Mesothelial cell of epicardium (in vitro differentiated cells): ENCODE measurements at regions not wholly inside any gene's neighbourhood (a gene's known extent, or its start where the extent isn't known, plus 50 kb on each side); places are given as distances from the start of the nearest gene placed in this dataset.

Source experiments
- DNase-seq, 2 experiments: peaks; one replicate each; pipeline ENCODE4 v3.0.0; 2021; ENCODE audit warnings: low spot score in 2 of 2; ENCODE audit not compliant: unreplicated experiment in 2 of 2
- H3K27ac Mint-ChIP-seq: 2 replicates; pipeline ENCODE4 v1.8.0; 2021; ENCODE audit warnings: mixed read lengths
- H3K27me3 Mint-ChIP-seq: 2 replicates; pipeline ENCODE4 v1.8.0; 2021; ENCODE audit warnings: low read depth, mixed read lengths
- H3K36me3 Mint-ChIP-seq: 2 replicates; pipeline ENCODE4 v1.8.0; 2021; ENCODE audit warnings: mixed read lengths
- H3K4me1 Mint-ChIP-seq: 2 replicates; pipeline ENCODE4 v1.8.0; 2021; ENCODE audit warnings: mixed read lengths
- H3K4me3 Mint-ChIP-seq: 2 replicates; pipeline ENCODE4 v1.8.0; 2021; ENCODE audit warnings: mild to moderate bottlenecking, moderate library complexity, mixed read lengths
- H3K9me3 Mint-ChIP-seq: 2 replicates; pipeline ENCODE4 v1.8.0; 2021; ENCODE audit warnings: mixed read lengths
- CTCF ChIP-seq: fragments of 200-600 bp; sonication (generic); IDR thresholded peaks from one replicate; pipeline ENCODE4 v1.5.0; 2021; ENCODE audit warnings: antibody characterized with exemption; ENCODE audit not compliant: unreplicated experiment

GRCh38 chr2:120550282-120550681 is 185.4 kb upstream of the GLI2 start:
- Mint-ChIP-seq H3K9me3 (no peaks in the 10 kb centered on the region), H3K36me3 (no peaks in the 10 kb centered on the region), H3K27me3 (peaks cover 28% of the 10 kb centered on the region), H3K27ac (no peak overlapping the region), H3K4me3 (no peak overlapping the region), H3K4me1 (peaks cover 29% of the 10 kb centered on the region)
- no peak for DNase-seq
- no peak for TF ChIP-seq CTCF

DNA sequence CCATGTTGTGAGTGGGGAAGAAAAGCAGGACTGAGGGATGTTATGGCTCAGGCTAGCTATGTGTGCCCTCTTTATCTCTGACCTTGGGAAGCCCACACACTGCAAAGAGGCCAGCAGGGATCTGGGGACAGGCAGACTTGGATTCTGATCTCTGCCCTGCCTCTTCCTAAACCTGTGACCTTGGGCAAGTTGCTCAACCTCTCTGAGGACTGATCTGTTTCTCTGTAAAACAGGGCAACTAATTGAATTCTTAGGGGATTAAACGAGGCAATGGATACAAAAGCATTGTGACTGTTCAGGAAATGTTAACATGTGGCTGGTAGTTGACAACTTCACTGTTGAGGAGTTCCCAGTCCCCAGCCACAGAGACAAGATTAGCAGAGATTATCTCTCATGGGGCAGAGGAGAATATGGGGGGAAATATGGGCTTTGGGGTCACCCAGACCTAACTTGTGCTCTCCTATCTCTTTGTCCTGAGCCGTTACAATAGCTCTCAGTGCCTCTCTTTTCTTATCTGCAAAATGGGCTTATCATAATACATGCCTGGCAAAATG is 184.7 kb upstream of the GLI2 start:
- no peak for TF ChIP-seq CTCF
- H3K27ac Mint-ChIP-seq = no peak overlapping the region
- DNase-seq = no peak
- H3K4me1 Mint-ChIP-seq = peaks cover 22% of the 10 kb centered on the region
- H3K36me3 Mint-ChIP-seq = no peaks in the 10 kb centered on the region
- H3K4me3 Mint-ChIP-seq = no peak overlapping the region
- peaks cover 28% of the 10 kb centered on the region for H3K27me3 Mint-ChIP-seq
- H3K9me3 Mint-ChIP-seq = no peaks in the 10 kb centered on the region

- TF ChIP-seq CTCF = no peak
- peaks cover 17% of the 10 kb centered on the region for H3K4me1 Mint-ChIP-seq
- peaks cover 33% of the 10 kb centered on the region for H3K27me3 Mint-ChIP-seq
- no peak overlapping the region for H3K27ac Mint-ChIP-seq
- no peak for DNase-seq
- H3K36me3 Mint-ChIP-seq = no peaks in the 10 kb centered on the region
- no peaks in the 10 kb centered on the region for H3K9me3 Mint-ChIP-seq
- H3K4me3 Mint-ChIP-seq = no peak overlapping the region
These were observed 184.1 kb upstream of the GLI2 start for GRCh38 chr2:120551522-120551921.

- Mint-ChIP-seq H3K4me1 (peaks cover 11% of the 10 kb centered on the region), H3K36me3 (no peaks in the 10 kb centered on the region), H3K4me3 (no peak overlapping the region), H3K9me3 (no peaks in the 10 kb centered on the region), H3K27me3 (peaks cover 38% of the 10 kb centered on the region), H3K27ac (no peak overlapping the region)
- TF ChIP-seq CTCF = no peak
- no peak for DNase-seq
These were observed 183.6 kb upstream of the GLI2 start for GRCh38 chr2:120552079-120552478.

- H3K4me1 Mint-ChIP-seq = peaks cover 10% of the 10 kb centered on the region
- peak; percentile 66 for TF ChIP-seq CTCF
- peak overlapping the region; percentile 33 for H3K4me3 Mint-ChIP-seq
- DNase-seq = peak; percentile 44 to 80
- no peaks in the 10 kb centered on the region for H3K9me3 Mint-ChIP-seq
- H3K27me3 Mint-ChIP-seq = peaks cover 40% of the 10 kb centered on the region
- no peak overlapping the region for H3K27ac Mint-ChIP-seq
- no peaks in the 10 kb centered on the region for H3K36me3 Mint-ChIP-seq
These were observed 182.7 kb upstream of the GLI2 start for GRCh38 chr2:120552800-120553481.
